ENCODE measurements at regions not wholly inside any gene's neighbourhood (a gene's known extent, or its start where the extent isn't known, plus 50 kb on each side); places are given as distances from the start of the nearest gene placed in this dataset.

GRCh38 chr13:89812856-89813255 lies 1534.6 kb upstream of the MIR17HG start:
- Histone ChIP-seq H3K4ac (ENCODE audit: low read depth, low read length) (no peak overlapping the region), H3K4me1 (ENCODE audit: control insufficient read depth, insufficient read depth, low read length) (no peaks in the 10 kb centered on the region), H2AK5ac (ENCODE audit: low read depth, low read length) (no peak overlapping the region), H2BK5ac (ENCODE audit: low read depth, low read length, poor library complexity, severe bottlenecking) (no peak overlapping the region), H2AK9ac (replicated peaks; ENCODE audit: low read depth, low read length, poor library complexity) (no peak overlapping the region), H2BK120ac (ENCODE audit: low read depth, low read length) (no peak overlapping the region), H2AFZ (replicated peaks; ENCODE audit: low read length, poor library complexity) (no peak overlapping the region), H2BK15ac (ENCODE audit: low read depth, low read length) (no peak overlapping the region), H3K18ac (ENCODE audit: low read depth, low read length) (no peak overlapping the region), H4K20me1 (ENCODE audit: insufficient read depth, low read length) (no peaks in the 10 kb centered on the region), H3K36me3 (ENCODE audit: control insufficient read depth, insufficient read depth, low read length) (no peaks in the 10 kb centered on the region), H3K27ac (ENCODE audit: insufficient read depth, low read length) (no peak overlapping the region), H2BK20ac (ENCODE audit: low read depth, low read length) (no peak overlapping the region), H3K9me3 (ENCODE audit: control insufficient read depth, insufficient read depth, low read length) (no peaks in the 10 kb centered on the region), H3K9me1 (ENCODE audit: insufficient read depth, low read length) (no peaks in the 10 kb centered on the region), H4K91ac (ENCODE audit: insufficient read depth, low read depth, low read length) (no peak overlapping the region), H3K4me3 (ENCODE audit: insufficient read depth, low read depth, low read length) (no peak overlapping the region), H3K27me3 (ENCODE audit: control insufficient read depth, insufficient read depth, low read length) (no peaks in the 10 kb centered on the region), H4K8ac (ENCODE audit: low read depth in 2 of 2, low read length in 2 of 2) (no peak overlapping the region), H3K79me1 (ENCODE audit: low read depth in 1 of 2, low read length in 2 of 2) (no peaks in the 10 kb centered on the region), H4K5ac (ENCODE audit: low read depth, low read length) (no peak overlapping the region), H3K9ac (ENCODE audit: low read depth, low read length) (no peak overlapping the region), H3K4me2 (ENCODE audit: low read depth, low read length) (no peak overlapping the region), H3K56ac (ENCODE audit: extremely low read depth, insufficient read depth, low read length) (no peak overlapping the region), H3K14ac (replicated peaks; ENCODE audit: low read depth, low read length) (no peak overlapping the region), H3K23ac (ENCODE audit: low read depth, low read length) (no peak overlapping the region)
- ATAC-seq (ENCODE audit: low read depth) (no peak), DNase-seq (no peak)
- in situ Hi-C loops (cut with MboI; ENCODE audit: low sequenced_read_pairs), result no loop called here
- CTCF ChIA-PET, result no interaction called here
- intact Hi-C loops (cut with micrococcal nuclease), result no loop called here
- no peak for TF ChIP-seq CEBPB (IDR thresholded peaks at IDR 0.05; ENCODE audit: low read depth, low read length)
- no peak for TF ChIP-seq MXI1 (IDR thresholded peaks at IDR 0.05; ENCODE audit: borderline replicate concordance, low read depth, low read length)
- no peak for TF ChIP-seq RFX5 (IDR thresholded peaks at IDR 0.05; ENCODE audit: low read depth, low read length)
- no peak for TF ChIP-seq MAFK (IDR thresholded peaks at IDR 0.05; ENCODE audit: low read depth, low read length)
- no peak for TF ChIP-seq CHD1 (IDR thresholded peaks at IDR 0.05; ENCODE audit: low read depth, low read length)
- WGBS, 2 experiments (ENCODE audit: extremely low coverage in 2 of 2, insufficient read length in 1 of 2), result no CpG with 5 or more reads among the region's 2 CpGs
- dilution Hi-C loops (cut with HindIII; ENCODE audit: low sequenced_read_pairs, unreplicated experiment), result no loop called here
- POLR2A ChIA-PET (ENCODE audit: unreplicated experiment), result no interaction called here
- BruUV-seq (replicated peaks), result no TSS peak

Data from IMR-90 (cell line).